ENCODE measurements at regions not wholly inside any gene's neighbourhood (a gene's known extent, or its start where the extent isn't known, plus 50 kb on each side); places are given as distances from the start of the nearest gene placed in this dataset.

GRCh38 chr14:34350903-34351302, 111.1 kb downstream of the SPTSSA start:
- no peak for DNase-seq (ENCODE audit: low spot score)

- no peak for DNase-seq (ENCODE audit: low spot score)
Observed at GRCh38 chr14:34348592-34348991, 113.4 kb downstream of the SPTSSA start.

GRCh38 chr14:34347683-34348082, 114.4 kb downstream of the SPTSSA start:
- DNase-seq (ENCODE audit: low spot score), result no peak

GRCh38 chr14:34345718-34346465, 116.1 kb downstream of the SPTSSA start:
- DNase-seq (ENCODE audit: low spot score), result no peak

- DNase-seq (ENCODE audit: low spot score), result no peak
Observed at GRCh38 chr14:34344318-34344717, 117.7 kb downstream of the SPTSSA start.

GRCh38 chr14:34340025-34340625, 121.9 kb downstream of the SPTSSA start:
- DNase-seq (ENCODE audit: low spot score), result no peak

DNA sequence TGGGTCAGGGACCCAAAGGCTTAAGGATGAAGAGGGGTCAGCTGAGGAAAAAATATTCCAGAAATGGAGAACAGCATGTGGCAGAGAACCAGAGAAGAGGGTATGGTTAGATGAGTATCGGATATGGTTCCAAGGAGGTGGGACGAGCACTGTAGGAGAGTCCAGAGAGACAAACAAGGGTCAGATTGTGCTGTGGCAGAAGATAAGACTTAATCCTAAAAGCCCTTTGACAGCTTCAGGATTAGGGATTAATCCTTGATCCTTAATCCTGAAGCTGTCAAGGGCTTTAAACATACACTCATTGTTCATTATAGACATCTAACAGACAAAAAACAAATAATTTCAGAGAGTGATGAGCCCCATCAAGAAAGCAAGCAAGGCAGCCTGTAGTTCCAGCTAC, 124.0 kb downstream of the SPTSSA start:
- no peak for DNase-seq (ENCODE audit: low spot score)

DNA sequence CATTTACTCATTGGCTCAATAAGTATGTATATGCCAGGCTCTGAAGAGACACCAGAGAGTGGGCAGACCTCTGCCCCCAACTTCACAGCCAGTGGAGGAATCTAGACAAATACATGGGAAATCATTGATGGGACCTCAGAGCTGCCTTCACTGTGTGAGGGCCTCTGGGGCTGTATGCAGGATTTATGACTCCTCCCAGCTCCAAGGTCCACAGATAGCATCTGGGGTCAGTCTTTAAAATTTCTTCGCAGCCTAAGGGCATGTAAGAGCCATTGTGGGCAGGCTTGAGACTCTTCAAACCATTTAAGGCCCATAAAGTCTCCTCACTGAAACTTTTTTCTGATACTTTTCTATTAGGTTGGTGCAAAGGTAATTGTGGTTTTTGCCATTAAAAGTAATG, 125.5 kb downstream of the SPTSSA start:
- no peak for DNase-seq (ENCODE audit: low spot score)

DNA sequence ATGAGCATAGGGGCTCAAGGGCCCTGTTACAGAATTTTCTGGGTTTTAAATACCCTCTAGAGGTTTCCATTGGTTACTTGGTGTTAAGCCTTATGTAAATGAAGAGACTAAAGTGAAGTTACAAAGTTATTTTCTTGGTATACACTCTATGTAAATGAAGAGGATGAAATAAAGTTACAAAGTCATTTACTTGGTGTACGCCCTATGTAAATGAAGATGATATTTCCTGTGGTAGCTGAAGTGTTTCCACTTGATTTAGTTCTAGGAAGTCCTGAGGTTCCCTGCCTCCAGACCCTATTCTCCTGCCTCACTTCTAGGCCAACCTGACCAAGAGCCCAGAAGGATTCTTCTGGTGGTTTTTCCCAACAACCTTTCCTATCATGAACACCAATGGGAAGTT, 126.1 kb downstream of the SPTSSA start:
- no peak for DNase-seq (ENCODE audit: low spot score)

- no peak for DNase-seq (ENCODE audit: low spot score)
Observed at GRCh38 chr14:34334329-34334728, 127.7 kb downstream of the SPTSSA start.

DNA sequence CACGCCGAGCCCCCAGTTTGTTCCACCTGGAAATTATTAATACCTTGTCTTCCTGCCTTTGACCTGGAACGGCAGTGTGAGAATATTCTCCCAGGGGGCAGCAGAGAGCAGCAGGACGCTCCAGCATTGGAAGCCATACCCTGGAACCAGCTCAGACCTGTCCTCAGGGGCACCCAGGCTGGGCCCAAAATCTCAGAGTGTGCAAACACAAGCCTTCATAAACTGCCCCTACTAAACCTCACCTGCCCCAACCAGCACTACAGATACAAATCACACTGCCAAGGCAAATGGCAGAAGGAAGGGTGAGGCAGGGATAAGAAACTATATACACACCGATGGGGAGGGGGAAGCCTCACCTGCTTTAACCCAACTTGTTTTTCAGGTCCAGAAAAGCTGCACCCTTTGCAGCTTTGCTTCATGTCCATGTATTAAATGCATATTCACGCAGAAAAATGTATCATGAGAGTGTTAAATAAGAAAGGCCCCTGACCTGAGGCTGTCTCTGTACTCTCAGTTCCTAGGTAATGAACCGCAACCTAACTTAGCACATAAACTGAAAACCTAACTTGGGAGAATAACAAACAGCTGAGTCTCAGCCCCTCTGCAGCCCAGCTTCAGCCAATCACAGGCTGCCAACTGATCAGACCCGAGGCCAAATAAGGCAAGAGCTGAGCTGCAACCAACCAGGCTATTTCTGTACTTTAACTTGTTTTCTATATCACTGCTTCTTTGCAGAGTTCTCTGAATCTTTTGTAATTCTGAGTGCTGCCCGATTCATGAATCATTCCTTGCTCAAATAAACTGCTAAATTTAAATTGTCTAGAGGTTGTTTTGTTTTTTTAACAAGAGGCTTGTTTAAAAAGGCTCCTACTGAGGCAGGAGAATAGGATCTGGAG, 130.1 kb downstream of the SPTSSA start:
- peak; percentile 32 for DNase-seq (ENCODE audit: low spot score)

- no peak for DNase-seq (ENCODE audit: low spot score)
Observed at GRCh38 chr14:34330846-34331245, 131.2 kb downstream of the SPTSSA start.

DNA sequence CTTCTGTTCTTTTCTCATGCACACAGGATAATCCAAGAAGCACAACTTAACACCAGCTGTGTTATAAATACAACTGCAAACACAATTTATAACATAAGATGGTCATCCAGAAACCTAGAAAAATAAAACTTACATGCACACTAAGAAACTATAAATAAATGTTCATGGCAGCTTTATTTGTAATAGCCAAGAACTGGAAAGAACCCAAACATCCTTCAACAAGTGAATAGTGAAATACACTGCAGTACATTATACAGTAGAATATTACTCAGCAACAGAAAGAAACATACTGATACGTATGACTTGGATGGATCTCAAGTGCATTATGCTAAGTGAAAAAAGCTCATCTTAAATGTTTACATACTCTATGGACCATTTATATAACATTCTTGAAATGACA, 132.7 kb downstream of the SPTSSA start:
- no peak for DNase-seq (ENCODE audit: low spot score)

GRCh38 chr14:34328178-34328577, 133.9 kb downstream of the SPTSSA start:
- no peak for DNase-seq (ENCODE audit: low spot score)

GRCh38 chr14:34325493-34325892, 136.5 kb downstream of the SPTSSA start:
- no peak for DNase-seq (ENCODE audit: low spot score)

GRCh38 chr14:34324363-34324795, 137.7 kb downstream of the SPTSSA start:
- no peak for DNase-seq (ENCODE audit: low spot score)

- DNase-seq (ENCODE audit: low spot score), result peak; percentile 32
Observed at GRCh38 chr14:34322940-34323418, 139.1 kb downstream of the SPTSSA start.

GRCh38 chr14:34319140-34319539, 142.9 kb downstream of the SPTSSA start:
- DNase-seq (ENCODE audit: low spot score), result no peak

DNA sequence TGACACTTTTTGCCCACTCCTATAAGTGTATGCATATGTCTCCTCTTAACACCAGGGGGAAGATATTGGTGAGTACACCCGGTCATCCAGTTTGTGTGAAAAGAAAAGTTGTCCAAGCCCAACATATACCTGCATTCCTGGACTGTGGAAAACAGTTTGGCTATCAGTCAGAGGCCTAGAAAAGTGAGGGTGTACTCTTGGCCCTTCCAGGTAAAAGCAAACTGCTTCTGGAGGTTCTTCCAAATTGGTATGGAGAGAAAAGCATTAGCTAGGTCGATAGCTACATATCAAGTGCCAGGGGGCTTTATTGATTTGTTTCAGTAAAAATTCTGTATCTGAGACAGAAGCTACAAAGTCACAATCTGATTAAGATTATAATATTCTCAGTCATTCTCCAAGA, 144.0 kb downstream of the SPTSSA start:
- DNase-seq (ENCODE audit: low spot score), result no peak

DNA sequence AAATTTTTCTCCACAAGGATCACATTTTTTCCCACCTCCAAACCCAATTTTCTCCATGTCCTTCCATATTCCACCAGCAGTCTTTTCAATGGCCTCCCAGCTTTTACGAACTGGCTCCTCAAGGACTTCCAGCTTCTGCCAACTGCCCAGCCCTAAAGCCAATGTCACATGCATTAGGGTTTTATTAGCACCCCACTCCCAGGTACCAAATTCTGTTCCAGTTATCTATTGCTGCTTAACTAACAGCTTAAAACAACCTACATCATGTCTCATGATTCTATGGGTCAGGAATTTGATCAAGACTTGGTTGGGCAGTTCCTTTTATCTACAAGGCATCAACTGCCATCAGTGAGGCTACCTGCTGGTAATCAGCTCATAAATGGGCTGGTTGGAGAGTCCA, 151.3 kb downstream of the SPTSSA start:
- DNase-seq (ENCODE audit: low spot score), result no peak

- DNase-seq (ENCODE audit: low spot score), result no peak
Observed at GRCh38 chr14:34303811-34304210, 158.2 kb downstream of the SPTSSA start.

DNA sequence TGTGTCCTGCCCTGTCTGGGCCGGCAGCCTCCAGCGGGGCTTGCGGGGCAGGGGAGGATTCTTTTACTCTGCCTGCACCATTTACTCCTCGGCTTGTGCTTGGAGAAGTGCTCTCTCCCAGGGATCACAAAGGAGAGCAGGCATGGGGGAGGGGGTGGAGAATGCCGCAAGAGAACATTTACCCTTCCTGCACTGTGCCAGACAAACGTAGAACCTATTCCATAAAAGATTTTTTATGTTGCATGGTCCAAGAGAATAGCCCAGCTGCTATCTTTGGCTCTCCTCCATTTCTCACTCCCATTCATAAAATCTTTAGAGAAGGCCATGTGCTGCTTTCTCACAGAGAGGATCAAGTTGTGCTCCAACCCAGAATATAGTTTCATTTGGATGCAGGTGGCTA, 159.4 kb downstream of the SPTSSA start:
- no peak for DNase-seq (ENCODE audit: low spot score)

Measured in A172 (cell line).